ENCODE measurements at regions not wholly inside any gene's neighbourhood (a gene's known extent, or its start where the extent isn't known, plus 50 kb on each side); places are given as distances from the start of the nearest gene placed in this dataset.

DNA sequence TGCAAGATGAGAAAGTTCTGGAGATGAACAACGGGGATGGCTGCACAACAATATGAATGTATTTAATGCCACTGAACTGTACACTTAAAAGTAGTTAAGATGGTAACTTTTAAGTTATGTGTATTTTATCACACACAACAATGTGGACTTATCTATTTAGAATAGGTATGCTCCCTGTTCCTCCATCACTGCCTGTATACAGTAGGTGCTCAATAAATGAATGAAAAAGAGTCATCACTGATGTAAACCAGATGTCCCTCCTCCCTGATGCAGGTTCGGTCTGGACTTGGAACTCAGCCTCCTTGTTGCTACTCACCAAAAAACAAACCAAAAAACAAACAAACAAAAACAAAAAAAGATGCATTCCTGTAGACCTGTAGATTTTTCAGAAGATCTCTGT, 65.9 kb upstream of the BOD1 start:
- no peak for TF ChIP-seq POLR2A (IDR thresholded peaks at IDR 0.05; ENCODE audit: low read depth, low read length)
- TF ChIP-seq SPI1 (IDR thresholded peaks at IDR 0.05; ENCODE audit: low read depth, low read length), result no peak
- TF ChIP-seq POLR2AphosphoS5 (IDR thresholded peaks at IDR 0.05; ENCODE audit: low read depth, low read length), result no peak
- TF ChIP-seq TAF1 (IDR thresholded peaks at IDR 0.05; ENCODE audit: low read depth, low read length), result no peak
- no peak for TF ChIP-seq PAX5 (IDR thresholded peaks at IDR 0.05; ENCODE audit: insufficient read depth, low read length, severe bottlenecking)
- TF ChIP-seq POU2F2 (IDR thresholded peaks at IDR 0.05; ENCODE audit: low read depth, low read length), result no peak

Data from GM12891 (cell line).